Panc1 (cell line): ENCODE measurements at regions not wholly inside any gene's neighbourhood (a gene's known extent, or its start where the extent isn't known, plus 50 kb on each side); places are given as distances from the start of the nearest gene placed in this dataset.

ENCODE experiments used
- POLR2AphosphoS5 ChIP-seq: IDR thresholded peaks from 2 replicates; pipeline ENCODE4 v1.6.1; 2012; ENCODE audit warnings: mild to moderate bottlenecking, low read depth, low read length, moderate library complexity
- TF ChIP-seq, protein P1 (sequence below): fragments of 450-650 bp; IDR thresholded peaks from 2 replicates; pipeline ENCODE4 v1.5.1; 2017; ENCODE audit warnings: mild to moderate bottlenecking

GRCh38 chr2:88866756-88867155, 175.3 kb downstream of the RPIA start:
- TF ChIP-seq, protein P1, sequence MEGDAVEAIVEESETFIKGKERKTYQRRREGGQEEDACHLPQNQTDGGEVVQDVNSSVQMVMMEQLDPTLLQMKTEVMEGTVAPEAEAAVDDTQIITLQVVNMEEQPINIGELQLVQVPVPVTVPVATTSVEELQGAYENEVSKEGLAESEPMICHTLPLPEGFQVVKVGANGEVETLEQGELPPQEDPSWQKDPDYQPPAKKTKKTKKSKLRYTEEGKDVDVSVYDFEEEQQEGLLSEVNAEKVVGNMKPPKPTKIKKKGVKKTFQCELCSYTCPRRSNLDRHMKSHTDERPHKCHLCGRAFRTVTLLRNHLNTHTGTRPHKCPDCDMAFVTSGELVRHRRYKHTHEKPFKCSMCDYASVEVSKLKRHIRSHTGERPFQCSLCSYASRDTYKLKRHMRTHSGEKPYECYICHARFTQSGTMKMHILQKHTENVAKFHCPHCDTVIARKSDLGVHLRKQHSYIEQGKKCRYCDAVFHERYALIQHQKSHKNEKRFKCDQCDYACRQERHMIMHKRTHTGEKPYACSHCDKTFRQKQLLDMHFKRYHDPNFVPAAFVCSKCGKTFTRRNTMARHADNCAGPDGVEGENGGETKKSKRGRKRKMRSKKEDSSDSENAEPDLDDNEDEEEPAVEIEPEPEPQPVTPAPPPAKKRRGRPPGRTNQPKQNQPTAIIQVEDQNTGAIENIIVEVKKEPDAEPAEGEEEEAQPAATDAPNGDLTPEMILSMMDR = no peak
- no peak for TF ChIP-seq POLR2AphosphoS5
